ENCODE measurements at regions not wholly inside any gene's neighbourhood (a gene's known extent, or its start where the extent isn't known, plus 50 kb on each side); places are given as distances from the start of the nearest gene placed in this dataset.
"Not testable (repeated sequence)": the region's sequence is repeated elsewhere in the genome, so short reads cannot be mapped to it uniquely, and the experiment has no call there.

- DNase-seq (ENCODE audit: low spot score): no peak
Measured at GRCh38 chr11:106495046-106495445, 417.6 kb downstream of the AASDHPPT start.

DNA sequence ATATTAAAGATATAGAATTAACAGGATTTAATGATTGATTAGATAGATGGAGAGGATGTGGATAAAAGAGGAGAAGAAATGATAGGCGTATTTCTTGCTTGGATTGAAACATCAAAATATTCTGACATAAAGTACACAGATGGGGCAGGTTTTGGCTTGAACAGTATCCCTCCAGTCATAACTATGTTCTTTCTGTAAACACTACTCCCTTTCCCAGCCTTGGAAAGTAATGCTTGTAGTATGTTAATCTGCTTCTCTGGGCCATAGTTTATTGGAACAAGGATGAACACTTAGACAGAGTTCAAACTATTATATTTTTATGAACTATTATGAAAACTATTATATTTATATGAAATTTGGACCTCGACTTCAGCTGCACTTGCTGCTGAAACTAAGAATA lies 419.2 kb downstream of the AASDHPPT start:
- no peak for DNase-seq (ENCODE audit: low spot score)

DNA sequence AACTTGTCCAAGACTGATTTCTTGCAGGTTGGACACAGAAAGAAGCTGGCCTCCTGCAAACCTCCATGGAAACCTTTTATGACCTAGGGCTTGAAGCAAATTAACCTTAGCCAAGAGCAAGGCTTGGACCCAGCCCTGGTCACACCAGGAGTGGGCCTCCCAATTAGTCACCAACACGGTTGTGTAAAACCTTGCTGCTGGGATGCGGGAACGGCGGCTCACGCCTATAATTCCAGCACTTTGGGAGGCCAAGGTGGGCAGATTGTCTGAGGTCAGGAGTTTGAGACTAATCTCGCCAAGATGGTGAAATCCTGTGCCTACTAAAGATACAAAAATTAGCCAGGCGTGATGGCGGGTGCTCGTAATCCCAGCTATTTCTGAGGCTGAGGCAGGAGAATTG lies 419.9 kb downstream of the AASDHPPT start:
- no peak for DNase-seq (ENCODE audit: low spot score)

- no peak for DNase-seq (ENCODE audit: low spot score)
Measured at GRCh38 chr11:106497822-106498221, 420.4 kb downstream of the AASDHPPT start.

- no peak for DNase-seq (ENCODE audit: low spot score)
Measured at GRCh38 chr11:106503901-106504300, 426.4 kb downstream of the AASDHPPT start.

- no peak for DNase-seq (ENCODE audit: low spot score)
Measured at GRCh38 chr11:106507645-106508306, 430.3 kb downstream of the AASDHPPT start.

DNA sequence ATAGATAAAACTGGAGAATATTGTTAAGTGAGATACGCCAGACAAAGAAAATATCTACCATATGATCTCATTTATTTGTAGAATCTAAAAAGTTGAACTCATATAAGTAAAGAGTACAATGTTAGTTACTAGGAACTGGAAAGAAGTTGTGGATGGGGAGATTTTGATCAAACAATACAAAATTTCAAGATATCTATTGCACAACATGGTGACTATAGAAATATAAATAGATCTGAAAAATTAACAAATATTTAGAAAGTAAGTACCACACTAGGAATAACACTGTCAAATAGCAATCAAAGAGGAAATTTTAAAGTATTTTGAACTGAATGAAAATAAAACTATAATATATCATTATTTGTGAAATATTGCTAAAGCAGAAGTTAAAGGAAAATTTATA lies 437.2 kb downstream of the AASDHPPT start:
- no peak for DNase-seq (ENCODE audit: low spot score)

- DNase-seq (ENCODE audit: low spot score): no peak
Measured at GRCh38 chr11:106517426-106517825, 440.0 kb downstream of the AASDHPPT start.

DNA sequence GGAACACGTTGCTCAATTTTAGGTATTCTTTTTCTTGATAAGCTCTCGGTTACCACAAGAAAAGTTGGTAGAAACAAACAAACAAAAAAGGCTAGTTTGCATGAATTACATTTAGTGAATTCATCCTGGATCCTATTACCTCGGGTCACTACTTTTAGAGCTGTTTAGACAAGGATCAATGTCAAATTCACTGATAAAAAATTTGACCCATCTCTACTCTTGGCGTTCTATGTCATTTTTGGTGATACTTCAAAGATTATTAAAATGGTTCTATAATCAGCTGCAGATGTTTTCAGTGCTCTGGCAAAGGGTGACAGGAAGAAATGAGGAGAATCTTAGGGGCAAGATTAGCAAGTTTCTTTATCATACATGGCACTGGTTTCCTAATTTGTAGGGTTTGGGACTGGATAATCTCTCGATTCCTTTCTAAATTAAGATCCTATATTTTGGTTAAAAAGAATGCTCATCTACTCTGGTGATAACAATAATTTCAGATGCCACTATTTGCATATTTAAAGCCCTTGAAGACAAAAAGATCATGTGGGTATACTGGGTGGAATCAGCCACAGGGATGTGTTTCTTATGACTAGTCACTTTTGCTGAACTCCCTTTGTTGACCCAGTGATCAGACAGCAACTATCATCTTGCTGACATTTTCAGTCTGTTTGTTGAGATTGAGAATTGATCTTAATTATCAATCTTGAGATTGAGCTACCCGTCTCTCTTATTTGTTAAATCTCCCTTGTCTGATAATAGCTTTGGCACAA lies 442.9 kb downstream of the AASDHPPT start:
- DNase-seq (ENCODE audit: low spot score): no peak

- no peak for DNase-seq (ENCODE audit: low spot score)
Measured at GRCh38 chr11:106520920-106521319, 443.5 kb downstream of the AASDHPPT start.

GRCh38 chr11:106523171-106523570 lies 445.7 kb downstream of the AASDHPPT start:
- DNase-seq (ENCODE audit: low spot score): no peak

- DNase-seq (ENCODE audit: low spot score): peak; percentile 79
Measured at GRCh38 chr11:106523921-106524320, 446.5 kb downstream of the AASDHPPT start.

- DNase-seq (ENCODE audit: low spot score): peak; percentile 6
Measured at GRCh38 chr11:106524436-106524835, 447.0 kb downstream of the AASDHPPT start.

DNA sequence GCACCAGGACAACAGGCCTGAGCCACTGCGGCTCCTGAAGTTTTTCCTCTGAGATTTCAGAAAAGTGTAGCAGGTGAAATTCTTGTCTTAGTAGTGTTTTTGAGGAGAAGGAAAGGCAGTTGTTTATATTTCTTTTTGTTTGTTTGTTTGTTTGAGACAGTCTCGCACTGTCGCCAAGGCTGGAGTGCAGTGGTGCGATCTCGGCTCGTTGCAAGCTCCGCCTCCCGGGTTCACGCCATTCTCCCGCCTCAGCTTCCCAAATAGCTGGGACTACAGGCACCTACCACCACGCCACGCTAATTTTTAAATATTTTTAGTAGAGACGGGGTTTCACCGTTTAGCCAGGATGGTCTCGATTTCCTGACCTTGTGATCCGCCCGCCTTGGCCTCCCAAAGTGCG lies 454.2 kb downstream of the AASDHPPT start:
- not testable (repeated sequence) for DNase-seq (ENCODE audit: low spot score)

DNA sequence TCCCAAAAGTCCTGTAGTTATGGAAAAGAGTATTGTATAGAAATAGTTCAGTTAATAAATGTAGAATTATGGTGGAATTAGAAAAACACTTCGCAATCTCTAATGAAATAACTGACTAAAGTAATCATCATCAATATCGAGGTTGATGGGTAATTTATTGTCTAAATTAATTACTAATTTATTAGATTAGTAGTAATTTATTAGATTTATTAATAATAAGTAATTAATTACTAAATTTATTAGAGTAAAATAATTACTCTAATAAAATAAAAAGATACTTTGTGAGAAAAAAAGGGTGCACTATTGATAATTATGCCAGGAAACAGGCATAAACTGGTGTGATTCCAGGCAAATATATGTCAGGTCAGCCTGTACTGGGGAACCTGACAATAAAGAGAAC lies 455.6 kb downstream of the AASDHPPT start:
- no peak for DNase-seq (ENCODE audit: low spot score)

- no peak for DNase-seq (ENCODE audit: low spot score)
Measured at GRCh38 chr11:106540001-106540400, 462.5 kb downstream of the AASDHPPT start.

GRCh38 chr11:106548406-106548805 lies 469.9 kb downstream of the GUCY1A2 start:
- DNase-seq (ENCODE audit: low spot score): no peak

GRCh38 chr11:106551744-106552673 lies 466.3 kb downstream of the GUCY1A2 start:
- no peak for DNase-seq (ENCODE audit: low spot score)

GRCh38 chr11:106552694-106553203 lies 465.5 kb downstream of the GUCY1A2 start:
- no peak for DNase-seq (ENCODE audit: low spot score)

DNA sequence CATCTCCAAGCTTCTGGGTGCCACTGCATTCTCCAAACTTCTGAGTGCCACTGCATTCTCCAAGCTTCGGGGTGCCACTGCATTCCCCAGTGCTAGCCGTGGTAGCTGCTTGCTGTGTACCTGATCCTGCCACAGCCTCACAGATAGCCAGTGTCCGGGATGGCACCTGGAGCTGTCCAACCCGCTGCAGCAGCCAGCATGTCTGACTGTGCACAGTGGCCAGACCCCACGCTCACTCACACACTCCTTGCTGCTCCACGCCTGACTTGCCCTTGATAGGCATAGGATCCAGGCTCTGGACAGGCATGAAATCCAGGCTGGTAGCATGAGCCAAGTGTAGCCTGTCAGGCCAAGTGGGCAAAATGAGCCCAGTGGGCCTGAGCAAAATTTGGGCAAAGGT lies 465.0 kb downstream of the GUCY1A2 start:
- no peak for DNase-seq (ENCODE audit: low spot score)

- not testable (repeated sequence) for DNase-seq (ENCODE audit: low spot score)
Measured at GRCh38 chr11:106555566-106556250, 462.6 kb downstream of the GUCY1A2 start.

DNA sequence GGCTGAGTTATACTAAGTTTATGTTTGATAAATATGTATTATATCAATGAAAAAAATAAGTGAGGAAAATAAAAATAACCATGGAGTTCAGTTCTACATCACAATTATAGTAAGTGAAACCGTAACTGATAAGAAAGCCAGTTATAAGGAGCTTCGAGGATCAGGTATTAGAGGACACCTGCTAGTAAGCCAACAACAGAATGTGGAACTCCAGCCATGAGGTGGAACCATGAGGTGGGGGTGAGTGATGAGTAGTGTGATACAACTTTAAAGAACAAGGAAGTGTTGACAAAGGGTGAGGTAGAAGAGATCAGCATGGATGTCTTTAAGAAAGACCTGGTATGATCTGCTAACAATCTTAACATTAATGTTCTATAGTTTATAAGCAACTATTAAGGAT lies 452.9 kb downstream of the GUCY1A2 start:
- no peak for DNase-seq (ENCODE audit: low spot score)
